B cell (primary cell): ENCODE measurements at regions not wholly inside any gene's neighbourhood (a gene's known extent, or its start where the extent isn't known, plus 50 kb on each side); places are given as distances from the start of the nearest gene placed in this dataset.

ENCODE experiments used
- ATAC-seq: fragments of 200-7000 bp; cut with Tn5 transposase; one replicate; pipeline ENCODE4 v1.10.0; 2021; ENCODE audit warnings: low read depth, mild to moderate bottlenecking, moderate number of reproducible peaks, moderate library complexity
- CTCF ChIA-PET: fragments of 350-600 bp; sonication (Branson Sonifier 250); formaldehyde crosslinking; loops from one replicate; lab custom pipeline; 2021; ENCODE audit warnings: antibody characterized with exemption, inconsistent platforms; lab: Charles Lee
- POLR2A ChIA-PET: fragments of 350-600 bp; sonication (Branson Sonifier 250); formaldehyde crosslinking; loops from one replicate; lab custom pipeline; 2021; ENCODE audit warnings: antibody characterized with exemption; lab: Charles Lee
- DNase-seq: peaks from one replicate; pipeline ENCODE4 v3.0.0; 2013
- H2AFZ ChIP-seq: 2 replicates; pipeline ENCODE4 v1.6.1; 2012; ENCODE audit warnings: mild to moderate bottlenecking, low read depth, low read length; ENCODE audit not compliant: insufficient read depth, poor library complexity, severe bottlenecking
- H3K27ac ChIP-seq, 2 donors: 1 replicate in 1 of 2; 2 replicates in 1 of 2; pipeline ENCODE4 v1.5.1; 2012 to 2013; ENCODE audit warnings: low read length in 2 of 2, mild to moderate bottlenecking in 2 of 2, moderate library complexity in 1 of 2
- H3K27me3 ChIP-seq, 4 experiments: fragments of 200-600 bp in 1 of 4; sonication (generic) in 1 of 4; replicated peaks in 1 of 4; 1 replicate in 2 of 4; 2 replicates in 2 of 4; pipeline versions ENCODE4 v1.6.1 to v1.7.0; 2013 to 2016; ENCODE audit warnings: low read length in 3 of 4, mild to moderate bottlenecking in 2 of 4, mixed read lengths in 1 of 4, moderate library complexity in 1 of 4; ENCODE audit not compliant: insufficient read depth in 4 of 4, control insufficient read depth in 3 of 4; ENCODE audit errors: control extremely low read depth in 1 of 4
- H3K36me3 ChIP-seq, 2 experiments: replicated peaks in 1 of 2; 1 replicate in 1 of 2; 2 replicates in 1 of 2; pipeline versions ENCODE4 v1.6.1 to v1.7.1; 2013; ENCODE audit warnings: low read length in 1 of 2; ENCODE audit not compliant: insufficient read depth in 2 of 2, control insufficient read depth in 1 of 2; ENCODE audit errors: control extremely low read depth in 1 of 2, extremely low read depth in 1 of 2
- H3K4me1 ChIP-seq, 2 donors: fragments of 200-600 bp in 1 of 2; sonication (generic) in 1 of 2; 1 replicate in 1 of 2; 2 replicates in 1 of 2; pipeline versions ENCODE4 v1.5.1 to v1.6.1; 2013 to 2017; ENCODE audit warnings: low read length in 2 of 2; ENCODE audit not compliant: control insufficient read depth in 2 of 2, insufficient read depth in 2 of 2
- H3K4me2 ChIP-seq: replicated peaks from 2 replicates; pipeline ENCODE3; 2012; ENCODE audit warnings: mild to moderate bottlenecking, low read depth, low read length; ENCODE audit not compliant: poor library complexity, severe bottlenecking
- H3K4me3 ChIP-seq, 5 experiments: fragments of 200-600 bp in 1 of 5; sonication (generic) in 1 of 5; 1 replicate in 3 of 5; 2 replicates in 2 of 5; pipeline versions ENCODE4 v1.5.1 to v1.7.0; 2011 to 2016; ENCODE audit warnings: low read length in 4 of 5, mild to moderate bottlenecking in 4 of 5, low read depth in 2 of 5, control low read depth in 1 of 5, moderate library complexity in 1 of 5; ENCODE audit not compliant: insufficient read depth in 1 of 5; ENCODE audit errors: control extremely low read depth in 1 of 5, extremely low read depth in 1 of 5
- H3K79me2 ChIP-seq: fragments of 200-600 bp; sonication (generic); one replicate; pipeline ENCODE4 v1.6.0; 2016; ENCODE audit warnings: low read length; ENCODE audit not compliant: control insufficient read depth, insufficient read depth
- H3K9ac ChIP-seq: fragments of 200-600 bp; sonication (generic); 2 replicates; pipeline ENCODE4 v1.6.1; 2017; ENCODE audit warnings: mild to moderate bottlenecking, low read length, moderate library complexity
- H3K9me3 ChIP-seq, 3 donors: one replicate each; pipeline versions ENCODE4 v1.6.1 to v1.7.1; 2013; ENCODE audit warnings: low read length in 2 of 3; ENCODE audit not compliant: control insufficient read depth in 2 of 3, insufficient read depth in 1 of 3; ENCODE audit errors: control extremely low read depth in 1 of 3
- H4K20me1 ChIP-seq: 2 replicates; pipeline ENCODE4 v1.6.0; 2012; ENCODE audit warnings: mild to moderate bottlenecking, low read length; ENCODE audit not compliant: insufficient read depth, control insufficient read depth, poor library complexity, severe bottlenecking
- H3K27ac Mint-ChIP-seq: one replicate; pipeline ENCODE4 v1.8.0; 2021; ENCODE audit warnings: mixed read lengths
- H3K27me3 Mint-ChIP-seq: one replicate; pipeline ENCODE4 v1.8.0; 2021; ENCODE audit warnings: mixed read lengths
- H3K4me1 Mint-ChIP-seq: one replicate; pipeline ENCODE4 v1.8.0; 2021; ENCODE audit warnings: mixed read lengths
- H3K4me3 Mint-ChIP-seq: one replicate; pipeline ENCODE4 v1.8.0; 2021; ENCODE audit warnings: mixed read lengths
- H3K9me3 Mint-ChIP-seq: one replicate; pipeline ENCODE4 v1.8.0; 2022; ENCODE audit warnings: mixed read lengths; ENCODE audit not compliant: insufficient read depth
- EZH2 ChIP-seq: IDR thresholded peaks from 2 replicates; pipeline ENCODE4 v1.6.1; 2012; ENCODE audit warnings: borderline replicate concordance, low read depth, mild to moderate bottlenecking, moderate library complexity, low read length; ENCODE audit not compliant: insufficient read depth, poor library complexity, severe bottlenecking
- WGBS: methylation state at CpG from one replicate; pipeline ENCODE4 v1.1.5; 2013; ENCODE audit warnings: missing lambda C conversion rate; ENCODE audit not compliant: insufficient coverage; 5-methylcytosine and 5-hydroxymethylcytosine counted together
- intact Hi-C: fragments of 100-400 bp; cut with micrococcal nuclease; formaldehyde crosslinking; loops from one replicate; pipeline ENCODE4 v1.10.0; 2022
- TF ChIP-seq, protein P1 (sequence below): fragments of 200-600 bp; IDR thresholded peaks from one replicate; pipeline ENCODE4 v1.8.0; 2022; ENCODE audit warnings: antibody characterized with exemption, mild to moderate bottlenecking

DNA sequence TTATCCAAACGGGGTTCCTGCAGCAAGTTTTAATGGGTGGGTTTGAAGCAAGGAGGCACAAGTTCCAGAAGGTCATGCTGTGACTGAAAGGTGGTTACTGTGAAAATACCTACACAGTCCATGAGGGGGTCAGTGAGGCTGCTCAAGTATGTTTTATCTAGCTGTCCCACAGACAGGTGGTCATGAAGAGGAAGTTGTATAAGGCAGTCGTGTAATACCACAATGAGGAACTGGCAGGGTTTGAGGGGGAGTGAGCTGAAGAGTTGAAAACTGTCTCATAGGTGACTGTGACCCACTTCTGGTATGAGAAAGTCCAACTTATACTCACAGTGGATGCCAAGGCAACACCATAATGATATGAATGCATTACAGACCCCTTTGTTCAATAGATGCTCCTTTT is 856.8 kb downstream of the OTOL1 start:
- Mint-ChIP-seq H3K9me3 (no peaks in the 10 kb centered on the region), H3K27ac (no peak overlapping the region), H3K4me1 (no peaks in the 10 kb centered on the region), H3K4me3 (no peak overlapping the region), H3K27me3 (no peaks in the 10 kb centered on the region)
- Histone ChIP-seq H2AFZ (no peak overlapping the region), H3K4me1 (no peaks in the 10 kb centered on the region), H3K36me3 (no peaks in the 10 kb centered on the region), H3K27ac (no peak overlapping the region), H3K9me3 (peaks cover 0 to 5% (median 0%) of the 10 kb centered on the region in 3 donors), H3K4me2 (no peak overlapping the region), H3K27me3 (no peaks in the 10 kb centered on the region), H4K20me1 (no peaks in the 10 kb centered on the region), H3K9ac (no peak overlapping the region), H3K79me2 (no peaks in the 10 kb centered on the region), H3K4me3 (no peak overlapping the region)
- CTCF ChIA-PET: no interaction called here
- DNase-seq (no peak), ATAC-seq (no peak)
- 0% methylated on average over 2 of the region's 2 CpGs for WGBS
- TF ChIP-seq EZH2: no peak
- TF ChIP-seq, protein P1, sequence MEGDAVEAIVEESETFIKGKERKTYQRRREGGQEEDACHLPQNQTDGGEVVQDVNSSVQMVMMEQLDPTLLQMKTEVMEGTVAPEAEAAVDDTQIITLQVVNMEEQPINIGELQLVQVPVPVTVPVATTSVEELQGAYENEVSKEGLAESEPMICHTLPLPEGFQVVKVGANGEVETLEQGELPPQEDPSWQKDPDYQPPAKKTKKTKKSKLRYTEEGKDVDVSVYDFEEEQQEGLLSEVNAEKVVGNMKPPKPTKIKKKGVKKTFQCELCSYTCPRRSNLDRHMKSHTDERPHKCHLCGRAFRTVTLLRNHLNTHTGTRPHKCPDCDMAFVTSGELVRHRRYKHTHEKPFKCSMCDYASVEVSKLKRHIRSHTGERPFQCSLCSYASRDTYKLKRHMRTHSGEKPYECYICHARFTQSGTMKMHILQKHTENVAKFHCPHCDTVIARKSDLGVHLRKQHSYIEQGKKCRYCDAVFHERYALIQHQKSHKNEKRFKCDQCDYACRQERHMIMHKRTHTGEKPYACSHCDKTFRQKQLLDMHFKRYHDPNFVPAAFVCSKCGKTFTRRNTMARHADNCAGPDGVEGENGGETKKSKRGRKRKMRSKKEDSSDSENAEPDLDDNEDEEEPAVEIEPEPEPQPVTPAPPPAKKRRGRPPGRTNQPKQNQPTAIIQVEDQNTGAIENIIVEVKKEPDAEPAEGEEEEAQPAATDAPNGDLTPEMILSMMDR: no peak
- POLR2A ChIA-PET: no interaction called here
- intact Hi-C loops: no loop called here

DNA sequence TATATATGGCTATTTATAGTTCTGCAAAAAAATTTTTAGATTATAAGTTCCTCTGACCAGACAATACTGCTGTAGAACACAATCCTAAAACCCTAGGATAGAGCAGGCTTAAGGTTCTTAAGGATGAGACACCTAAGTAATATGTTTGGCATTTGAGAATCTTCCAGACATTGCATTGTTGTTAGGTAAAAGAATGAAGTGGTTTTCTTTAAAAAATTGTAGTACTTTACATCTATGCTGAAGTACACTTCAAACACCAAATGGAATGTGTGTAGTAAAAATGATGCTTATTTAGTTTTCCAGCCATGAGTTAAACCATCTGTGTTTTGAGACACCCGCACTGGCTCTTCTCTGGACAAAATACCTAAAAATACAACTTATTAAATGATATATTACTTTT is 857.7 kb downstream of the OTOL1 start:
- Histone ChIP-seq H4K20me1 (no peaks in the 10 kb centered on the region), H3K9ac (no peak overlapping the region), H3K9me3 (peaks cover 0 to 5% (median 0%) of the 10 kb centered on the region in 3 donors), H3K4me3 (no peak overlapping the region), H2AFZ (no peak overlapping the region), H3K4me1 (no peaks in the 10 kb centered on the region), H3K36me3 (no peaks in the 10 kb centered on the region), H3K27ac (no peak overlapping the region), H3K4me2 (no peak overlapping the region), H3K27me3 (no peaks in the 10 kb centered on the region), H3K79me2 (no peaks in the 10 kb centered on the region)
- ATAC-seq (no peak), DNase-seq (no peak)
- H3K4me1 Mint-ChIP-seq: no peaks in the 10 kb centered on the region
- H3K27ac Mint-ChIP-seq: no peak overlapping the region
- ChIA-PET POLR2A (no interaction called here), CTCF (no interaction called here)
- H3K27me3 Mint-ChIP-seq: no peaks in the 10 kb centered on the region
- no peak overlapping the region for H3K4me3 Mint-ChIP-seq
- whole genome bisulfite sequencing: no CpG with 5 or more reads among the region's 1 CpG
- intact Hi-C loops: no loop called here
- H3K9me3 Mint-ChIP-seq: peaks cover 2% of the 10 kb centered on the region
- TF ChIP-seq, protein P1: no peak
- no peak for TF ChIP-seq EZH2
